Parathyroid adenoma (tissue), 2 donors: ENCODE measurements at regions not wholly inside any gene's neighbourhood (a gene's known extent, or its start where the extent isn't known, plus 50 kb on each side); places are given as distances from the start of the nearest gene placed in this dataset.
A peak's percentile ranks its signal among the peaks of the same experiment; 100 is the strongest.

ENCODE experiments used
- H2AFZ ChIP-seq: fragments of 300-600 bp; sonication (generic); one replicate; pipeline ENCODE4 v1.7.0; 2017; ENCODE audit warnings: antibody characterized with exemption, mild to moderate bottlenecking
- H3K27ac ChIP-seq: fragments of 300-600 bp; sonication (generic); one replicate; pipeline ENCODE4 v1.7.0; 2017
- H3K27me3 ChIP-seq: fragments of 300-600 bp; sonication (generic); one replicate; pipeline ENCODE4 v1.7.0; 2017; ENCODE audit warnings: low read length; ENCODE audit not compliant: control insufficient read depth, insufficient read depth
- H3K36me3 ChIP-seq: fragments of 300-600 bp; sonication (generic); one replicate; pipeline ENCODE4 v1.7.0; 2017; ENCODE audit warnings: low read length; ENCODE audit not compliant: control insufficient read depth, insufficient read depth
- H3K4me1 ChIP-seq: fragments of 300-600 bp; sonication (generic); one replicate; pipeline ENCODE4 v1.7.0; 2017; ENCODE audit warnings: control low read depth
- H3K4me2 ChIP-seq: fragments of 300-600 bp; sonication (generic); one replicate; pipeline ENCODE4 v1.7.0; 2017; ENCODE audit warnings: low read length
- H3K4me3 ChIP-seq: fragments of 300-600 bp; sonication (generic); one replicate; pipeline ENCODE4 v1.7.0; 2017; ENCODE audit warnings: low read depth, low read length
- H3K79me2 ChIP-seq: fragments of 300-600 bp; sonication (generic); one replicate; pipeline ENCODE4 v1.7.0; 2017; ENCODE audit warnings: control low read depth
- H3K9ac ChIP-seq: fragments of 300-600 bp; sonication (generic); one replicate; pipeline ENCODE4 v1.7.0; 2017; ENCODE audit warnings: mild to moderate bottlenecking
- H3K9me3 ChIP-seq: fragments of 300-600 bp; sonication (generic); one replicate; pipeline ENCODE4 v1.7.0; 2017; ENCODE audit warnings: low read length; ENCODE audit not compliant: control insufficient read depth
- TF ChIP-seq, protein P1 (sequence below): fragments of 300-600 bp; sonication (generic); IDR thresholded peaks from one replicate; pipeline ENCODE4 v1.7.0; 2017; ENCODE audit warnings: antibody characterized with exemption, mild to moderate bottlenecking
- donor health status: primary hyperparathyroidism.

DNA sequence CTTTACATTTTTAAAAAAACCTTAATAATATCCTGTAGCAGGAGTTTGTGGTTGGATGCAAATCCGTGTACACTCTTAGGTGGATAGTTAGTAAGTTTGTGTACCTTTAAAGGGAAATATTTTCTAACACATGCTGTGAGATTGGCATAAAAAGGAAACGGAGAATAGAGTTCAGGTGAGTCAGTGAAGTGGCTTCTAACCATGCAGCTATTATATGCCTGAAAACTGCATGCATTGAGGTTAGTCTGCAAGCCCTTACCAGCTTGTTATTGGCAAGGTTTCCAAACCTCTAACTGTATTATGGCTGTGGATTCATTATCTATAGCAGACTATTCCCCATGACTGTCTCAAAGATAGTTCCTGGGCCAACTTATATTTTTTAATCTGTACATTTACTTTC is 420.6 kb upstream of the MMS22L start:
- no peaks in the 10 kb centered on the region for H3K4me1 ChIP-seq
- no peak overlapping the region for H3K4me3 ChIP-seq
- TF ChIP-seq, protein P1, sequence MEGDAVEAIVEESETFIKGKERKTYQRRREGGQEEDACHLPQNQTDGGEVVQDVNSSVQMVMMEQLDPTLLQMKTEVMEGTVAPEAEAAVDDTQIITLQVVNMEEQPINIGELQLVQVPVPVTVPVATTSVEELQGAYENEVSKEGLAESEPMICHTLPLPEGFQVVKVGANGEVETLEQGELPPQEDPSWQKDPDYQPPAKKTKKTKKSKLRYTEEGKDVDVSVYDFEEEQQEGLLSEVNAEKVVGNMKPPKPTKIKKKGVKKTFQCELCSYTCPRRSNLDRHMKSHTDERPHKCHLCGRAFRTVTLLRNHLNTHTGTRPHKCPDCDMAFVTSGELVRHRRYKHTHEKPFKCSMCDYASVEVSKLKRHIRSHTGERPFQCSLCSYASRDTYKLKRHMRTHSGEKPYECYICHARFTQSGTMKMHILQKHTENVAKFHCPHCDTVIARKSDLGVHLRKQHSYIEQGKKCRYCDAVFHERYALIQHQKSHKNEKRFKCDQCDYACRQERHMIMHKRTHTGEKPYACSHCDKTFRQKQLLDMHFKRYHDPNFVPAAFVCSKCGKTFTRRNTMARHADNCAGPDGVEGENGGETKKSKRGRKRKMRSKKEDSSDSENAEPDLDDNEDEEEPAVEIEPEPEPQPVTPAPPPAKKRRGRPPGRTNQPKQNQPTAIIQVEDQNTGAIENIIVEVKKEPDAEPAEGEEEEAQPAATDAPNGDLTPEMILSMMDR, result no peak

GRCh38 chr6:97705568-97705967 is 422.6 kb upstream of the MMS22L start:
- Histone ChIP-seq H3K27ac (no peak overlapping the region), H3K9ac (no peak overlapping the region), H3K4me2 (no peak overlapping the region), H3K4me1 (no peaks in the 10 kb centered on the region), H3K27me3 (no peaks in the 10 kb centered on the region), H3K9me3 (no peaks in the 10 kb centered on the region), H3K4me3 (no peak overlapping the region), H3K36me3 (no peaks in the 10 kb centered on the region), H2AFZ (no peak overlapping the region), H3K79me2 (no peaks in the 10 kb centered on the region)
- TF ChIP-seq, protein P1, result peak; percentile 10

More for the DNA sequence above, 420.6 kb upstream of the MMS22L start:
- Histone ChIP-seq H3K36me3 (no peaks in the 10 kb centered on the region), H3K9me3 (no peaks in the 10 kb centered on the region), H2AFZ (no peak overlapping the region), H3K9ac (no peak overlapping the region), H3K27me3 (no peaks in the 10 kb centered on the region), H3K79me2 (no peaks in the 10 kb centered on the region), H3K4me2 (no peak overlapping the region), H3K27ac (no peak overlapping the region)

GRCh38 chr6:97712751-97713150 is 429.7 kb upstream of the MMS22L start:
- Histone ChIP-seq H2AFZ (no peak overlapping the region), H3K4me2 (no peak overlapping the region)

GRCh38 chr6:97714772-97715171 is 431.8 kb upstream of the MMS22L start:
- no peaks in the 10 kb centered on the region for H3K79me2 ChIP-seq
- H3K36me3 ChIP-seq, result no peaks in the 10 kb centered on the region
- no peak overlapping the region for H3K4me3 ChIP-seq
- no peak overlapping the region for H2AFZ ChIP-seq
- no peaks in the 10 kb centered on the region for H3K4me1 ChIP-seq
- TF ChIP-seq, protein P1, result no peak
- no peaks in the 10 kb centered on the region for H3K9me3 ChIP-seq
- no peak overlapping the region for H3K4me2 ChIP-seq
- H3K27ac ChIP-seq, result no peak overlapping the region
- no peak overlapping the region for H3K9ac ChIP-seq
- H3K27me3 ChIP-seq, result no peaks in the 10 kb centered on the region

More at GRCh38 chr6:97712751-97713150, 429.7 kb upstream of the MMS22L start:
- Histone ChIP-seq H3K27ac (no peak overlapping the region), H3K9me3 (no peaks in the 10 kb centered on the region), H3K4me3 (no peak overlapping the region), H3K27me3 (no peaks in the 10 kb centered on the region), H3K79me2 (no peaks in the 10 kb centered on the region), H3K9ac (no peak overlapping the region), H3K4me1 (no peaks in the 10 kb centered on the region), H3K36me3 (no peaks in the 10 kb centered on the region)
- TF ChIP-seq, protein P1, result no peak

DNA sequence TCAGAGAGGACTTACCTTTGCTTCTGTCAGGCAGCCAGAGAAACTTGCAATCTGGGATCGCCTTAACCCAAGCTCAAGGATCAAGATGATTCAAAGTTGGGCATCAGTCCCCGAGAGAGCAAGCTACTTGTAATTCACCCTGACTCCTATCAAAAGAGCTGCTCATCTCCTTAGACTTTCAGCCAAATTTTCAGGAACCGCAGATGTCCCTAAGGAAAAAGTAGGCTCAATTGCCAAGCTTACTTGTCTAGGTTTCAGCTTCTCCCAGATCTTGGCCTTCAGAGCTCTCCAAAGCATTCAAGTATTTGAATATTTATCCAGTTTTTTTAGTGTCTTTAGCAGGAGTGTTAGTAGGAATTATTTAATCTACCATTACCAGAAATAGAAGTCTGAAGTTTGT is 434.1 kb upstream of the MMS22L start:
- Histone ChIP-seq H3K4me1 (no peaks in the 10 kb centered on the region), H3K27me3 (no peaks in the 10 kb centered on the region), H2AFZ (no peak overlapping the region), H3K27ac (no peak overlapping the region), H3K4me2 (no peak overlapping the region), H3K36me3 (no peaks in the 10 kb centered on the region), H3K9me3 (no peaks in the 10 kb centered on the region), H3K9ac (no peak overlapping the region), H3K79me2 (no peaks in the 10 kb centered on the region), H3K4me3 (no peak overlapping the region)
- TF ChIP-seq, protein P1, result no peak
